ENCODE measurements at regions not wholly inside any gene's neighbourhood (a gene's known extent, or its start where the extent isn't known, plus 50 kb on each side); places are given as distances from the start of the nearest gene placed in this dataset.

DNA sequence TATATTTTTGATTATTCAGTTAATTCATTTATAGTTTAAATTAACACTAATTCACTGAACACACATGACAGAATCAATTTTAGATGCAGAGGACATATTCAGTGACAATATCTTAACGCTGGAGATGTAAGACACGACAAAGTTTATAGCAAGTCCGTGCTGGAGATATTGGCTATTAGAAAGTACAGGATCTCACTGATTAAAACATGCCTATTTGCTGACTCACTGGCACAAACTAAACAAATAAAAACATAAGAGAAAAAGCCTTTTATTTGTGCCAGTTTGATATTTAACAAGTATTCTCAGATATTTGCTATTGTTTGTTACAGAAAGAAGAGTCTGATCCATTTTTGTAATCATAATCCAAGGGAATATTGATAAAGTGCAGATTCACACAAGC lies 1122.9 kb upstream of the B3GALT2 start:
- Histone ChIP-seq H3K36me3 (ENCODE audit: control insufficient read depth, insufficient read depth, low read length) (no peaks in the 10 kb centered on the region), H3K4me3 (ENCODE audit: low read depth, low read length) (no peak overlapping the region), H3K27me3 (ENCODE audit: control insufficient read depth, insufficient read depth, low read length) (no peaks in the 10 kb centered on the region)
- DNase-seq (ENCODE audit: low read depth) (no peak), FAIRE-seq (no peak)
- TF ChIP-seq, protein P1, sequence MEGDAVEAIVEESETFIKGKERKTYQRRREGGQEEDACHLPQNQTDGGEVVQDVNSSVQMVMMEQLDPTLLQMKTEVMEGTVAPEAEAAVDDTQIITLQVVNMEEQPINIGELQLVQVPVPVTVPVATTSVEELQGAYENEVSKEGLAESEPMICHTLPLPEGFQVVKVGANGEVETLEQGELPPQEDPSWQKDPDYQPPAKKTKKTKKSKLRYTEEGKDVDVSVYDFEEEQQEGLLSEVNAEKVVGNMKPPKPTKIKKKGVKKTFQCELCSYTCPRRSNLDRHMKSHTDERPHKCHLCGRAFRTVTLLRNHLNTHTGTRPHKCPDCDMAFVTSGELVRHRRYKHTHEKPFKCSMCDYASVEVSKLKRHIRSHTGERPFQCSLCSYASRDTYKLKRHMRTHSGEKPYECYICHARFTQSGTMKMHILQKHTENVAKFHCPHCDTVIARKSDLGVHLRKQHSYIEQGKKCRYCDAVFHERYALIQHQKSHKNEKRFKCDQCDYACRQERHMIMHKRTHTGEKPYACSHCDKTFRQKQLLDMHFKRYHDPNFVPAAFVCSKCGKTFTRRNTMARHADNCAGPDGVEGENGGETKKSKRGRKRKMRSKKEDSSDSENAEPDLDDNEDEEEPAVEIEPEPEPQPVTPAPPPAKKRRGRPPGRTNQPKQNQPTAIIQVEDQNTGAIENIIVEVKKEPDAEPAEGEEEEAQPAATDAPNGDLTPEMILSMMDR (IDR thresholded peaks at IDR 0.05; ENCODE audit: insufficient read depth, low read length, severe bottlenecking): no peak

DNA sequence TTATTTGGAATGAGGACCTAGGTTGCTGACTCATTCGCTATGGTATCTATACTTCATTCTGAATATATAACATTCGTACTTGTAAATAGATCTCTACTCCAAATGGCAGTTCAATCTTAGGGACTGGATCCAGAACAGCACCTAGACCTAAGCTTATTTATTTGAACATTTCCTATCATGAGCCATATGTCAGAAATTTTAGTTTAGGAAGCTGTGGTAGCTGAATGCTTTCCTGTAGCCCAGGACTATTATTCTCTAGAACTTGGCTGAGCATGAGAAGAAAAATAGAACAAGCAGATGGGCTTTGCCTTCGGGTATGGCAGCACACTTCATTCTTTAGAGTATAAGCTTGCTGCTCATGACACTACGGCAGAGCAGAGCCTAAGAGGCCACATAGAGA lies 1114.4 kb upstream of the B3GALT2 start:
- no peak for DNase-seq (ENCODE audit: low read depth)
- Histone ChIP-seq H3K4me3 (ENCODE audit: low read depth, low read length) (no peak overlapping the region), H3K36me3 (ENCODE audit: control insufficient read depth, insufficient read depth, low read length) (no peaks in the 10 kb centered on the region), H3K27me3 (ENCODE audit: control insufficient read depth, insufficient read depth, low read length) (no peaks in the 10 kb centered on the region)
- FAIRE-seq: no peak
- TF ChIP-seq, protein P1 (IDR thresholded peaks at IDR 0.05; ENCODE audit: insufficient read depth, low read length, severe bottlenecking): no peak

DNA sequence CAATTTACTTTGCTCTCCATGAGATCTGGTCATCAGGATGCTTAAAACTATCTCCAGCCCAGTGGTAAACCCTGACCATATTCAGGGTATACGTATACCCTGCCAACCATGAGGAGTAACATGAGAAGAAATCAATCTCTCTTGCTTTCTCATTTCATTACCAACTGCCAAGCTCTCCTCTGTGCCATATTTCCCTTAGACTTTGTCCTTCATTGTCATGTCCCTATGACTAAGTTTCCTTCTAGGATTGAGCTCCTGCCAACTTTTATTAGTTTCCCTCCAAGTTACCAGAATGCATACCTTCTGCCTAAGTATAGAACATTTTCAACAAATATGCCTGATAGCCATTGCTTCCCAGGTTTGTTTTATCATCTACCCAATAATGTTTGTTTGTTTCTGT lies 1113.9 kb upstream of the B3GALT2 start:
- TF ChIP-seq, protein P1 (IDR thresholded peaks at IDR 0.05; ENCODE audit: insufficient read depth, low read length, severe bottlenecking): no peak
- Histone ChIP-seq H3K27me3 (ENCODE audit: control insufficient read depth, insufficient read depth, low read length) (no peaks in the 10 kb centered on the region), H3K36me3 (ENCODE audit: control insufficient read depth, insufficient read depth, low read length) (no peaks in the 10 kb centered on the region), H3K4me3 (ENCODE audit: low read depth, low read length) (no peak overlapping the region)
- FAIRE-seq (no peak), DNase-seq (ENCODE audit: low read depth) (peak; percentile 6)

DNA sequence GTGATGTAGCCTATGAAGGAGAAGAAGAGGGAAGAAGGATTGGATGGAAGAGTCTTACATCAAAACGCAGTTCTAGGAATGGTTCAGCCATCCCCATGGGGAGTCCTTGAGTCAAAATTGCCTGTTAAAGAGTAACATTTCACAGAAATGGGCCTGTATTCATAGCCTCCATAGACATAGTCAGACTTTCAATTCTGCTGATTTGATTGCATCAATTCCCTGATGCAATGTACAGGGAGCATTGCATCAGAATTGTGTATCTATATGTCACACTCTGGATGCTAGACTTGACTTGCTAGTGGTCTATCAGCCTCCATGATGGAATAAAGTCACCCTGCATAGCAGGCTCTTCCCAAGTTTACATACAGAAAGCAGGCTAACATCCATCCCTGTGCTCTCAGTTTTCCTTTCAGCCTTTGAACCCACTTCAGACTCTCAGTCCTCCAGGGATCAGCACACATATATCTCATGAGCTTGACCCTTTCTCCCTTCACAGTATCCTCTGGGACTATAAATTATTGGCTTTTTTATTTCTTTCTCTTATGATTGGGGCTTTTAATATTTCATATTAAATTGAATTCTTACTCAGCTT lies 1111.7 kb upstream of the B3GALT2 start:
- no peaks in the 10 kb centered on the region for H3K27me3 ChIP-seq (ENCODE audit: control insufficient read depth, insufficient read depth, low read length)
- no peaks in the 10 kb centered on the region for H3K36me3 ChIP-seq (ENCODE audit: control insufficient read depth, insufficient read depth, low read length)
- TF ChIP-seq, protein P1 (IDR thresholded peaks at IDR 0.05; ENCODE audit: insufficient read depth, low read length, severe bottlenecking): no peak
- FAIRE-seq: no peak
- peak; percentile 3 for DNase-seq (ENCODE audit: low read depth)
- no peak overlapping the region for H3K4me3 ChIP-seq (ENCODE audit: low read depth, low read length)

DNA sequence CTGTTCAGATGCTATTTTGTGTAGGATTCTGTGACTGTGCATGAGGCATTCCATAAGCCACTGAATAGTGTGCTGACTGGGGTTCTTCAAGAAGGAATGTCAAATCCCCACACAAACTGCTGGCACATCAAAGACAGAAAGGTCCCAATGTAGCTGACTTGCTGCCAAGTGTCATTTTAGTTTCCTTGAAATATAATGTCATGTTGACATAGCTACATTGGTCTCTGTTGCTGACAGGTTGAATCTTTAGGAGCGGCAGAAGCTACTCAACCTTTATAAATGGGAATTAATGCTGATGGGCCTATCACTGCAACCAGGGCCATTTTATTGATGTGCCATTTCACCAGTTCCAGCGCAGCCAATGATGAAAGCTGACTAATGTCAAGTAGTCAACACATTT lies 1110.7 kb upstream of the B3GALT2 start:
- FAIRE-seq: no peak
- no peak overlapping the region for H3K4me3 ChIP-seq (ENCODE audit: low read depth, low read length)
- no peaks in the 10 kb centered on the region for H3K36me3 ChIP-seq (ENCODE audit: control insufficient read depth, insufficient read depth, low read length)
- TF ChIP-seq, protein P1 (IDR thresholded peaks at IDR 0.05; ENCODE audit: insufficient read depth, low read length, severe bottlenecking): no peak
- DNase-seq (ENCODE audit: low read depth): no peak
- H3K27me3 ChIP-seq (ENCODE audit: control insufficient read depth, insufficient read depth, low read length): no peaks in the 10 kb centered on the region

DNA sequence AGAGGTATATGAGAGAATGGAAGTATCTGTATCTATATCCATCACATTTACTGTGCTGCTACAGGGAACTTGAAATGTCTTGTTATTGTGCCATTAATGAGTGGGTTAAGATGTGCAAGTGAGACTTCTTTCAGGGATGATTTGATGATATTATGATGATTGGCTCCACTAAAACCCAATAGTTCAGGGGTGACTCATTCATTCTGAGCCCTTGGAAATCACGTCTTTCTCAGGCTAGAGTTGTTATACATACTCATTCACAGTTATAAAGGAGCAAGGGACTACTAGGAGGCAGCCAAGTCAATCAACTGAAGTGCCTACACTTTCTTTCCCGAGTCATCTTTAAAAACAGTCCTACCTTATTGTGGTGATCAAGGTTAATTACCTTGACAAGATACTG lies 1109.8 kb upstream of the B3GALT2 start:
- FAIRE-seq (no peak), DNase-seq (ENCODE audit: low read depth) (peak; percentile 17)
- Histone ChIP-seq H3K36me3 (ENCODE audit: control insufficient read depth, insufficient read depth, low read length) (no peaks in the 10 kb centered on the region), H3K4me3 (ENCODE audit: low read depth, low read length) (no peak overlapping the region), H3K27me3 (ENCODE audit: control insufficient read depth, insufficient read depth, low read length) (no peaks in the 10 kb centered on the region)
- TF ChIP-seq, protein P1 (IDR thresholded peaks at IDR 0.05; ENCODE audit: insufficient read depth, low read length, severe bottlenecking): no peak

Data from bronchial epithelial cell (primary cell).